HEK293 (cell line): ENCODE measurements at regions not wholly inside any gene's neighbourhood (a gene's known extent, or its start where the extent isn't known, plus 50 kb on each side); places are given as distances from the start of the nearest gene placed in this dataset.

Source experiments
- CTCF ChIP-seq: fragments of 450-650 bp; formaldehyde crosslinking; IDR thresholded peaks from 2 replicates; pipeline ENCODE4 v1.5.1; 2016; ENCODE audit warnings: missing biosample characterization, missing genetic modification characterization
- MYNN ChIP-seq: fragments of 450-650 bp; formaldehyde crosslinking; IDR thresholded peaks from 2 replicates; pipeline ENCODE4 v1.5.1; 2016; ENCODE audit warnings: missing biosample characterization, missing genetic modification characterization, borderline replicate concordance
- ZBTB11 ChIP-seq: fragments of 450-650 bp; formaldehyde crosslinking; conservative IDR thresholded peaks from 2 replicates; pipeline ENCODE4 v1.5.1; 2016; ENCODE audit warnings: low read depth, missing biosample characterization, missing genetic modification characterization
- ZFP41 ChIP-seq: fragments of 450-650 bp; formaldehyde crosslinking; IDR thresholded peaks from 2 replicates; pipeline ENCODE4 v1.5.1; 2016; ENCODE audit warnings: missing biosample characterization, missing genetic modification characterization, borderline replicate concordance

- TF ChIP-seq MYNN (tag by site-specific recombination) (no peak), ZFP41 (tag by site-specific recombination) (no peak), CTCF (no peak), ZBTB11 (tag by site-specific recombination) (no peak)
Observed at GRCh38 chr2:121019756-121020155, 265.2 kb downstream of the TFCP2L1 start.
